ENCODE measurements at regions not wholly inside any gene's neighbourhood (a gene's known extent, or its start where the extent isn't known, plus 50 kb on each side); places are given as distances from the start of the nearest gene placed in this dataset.

DNA sequence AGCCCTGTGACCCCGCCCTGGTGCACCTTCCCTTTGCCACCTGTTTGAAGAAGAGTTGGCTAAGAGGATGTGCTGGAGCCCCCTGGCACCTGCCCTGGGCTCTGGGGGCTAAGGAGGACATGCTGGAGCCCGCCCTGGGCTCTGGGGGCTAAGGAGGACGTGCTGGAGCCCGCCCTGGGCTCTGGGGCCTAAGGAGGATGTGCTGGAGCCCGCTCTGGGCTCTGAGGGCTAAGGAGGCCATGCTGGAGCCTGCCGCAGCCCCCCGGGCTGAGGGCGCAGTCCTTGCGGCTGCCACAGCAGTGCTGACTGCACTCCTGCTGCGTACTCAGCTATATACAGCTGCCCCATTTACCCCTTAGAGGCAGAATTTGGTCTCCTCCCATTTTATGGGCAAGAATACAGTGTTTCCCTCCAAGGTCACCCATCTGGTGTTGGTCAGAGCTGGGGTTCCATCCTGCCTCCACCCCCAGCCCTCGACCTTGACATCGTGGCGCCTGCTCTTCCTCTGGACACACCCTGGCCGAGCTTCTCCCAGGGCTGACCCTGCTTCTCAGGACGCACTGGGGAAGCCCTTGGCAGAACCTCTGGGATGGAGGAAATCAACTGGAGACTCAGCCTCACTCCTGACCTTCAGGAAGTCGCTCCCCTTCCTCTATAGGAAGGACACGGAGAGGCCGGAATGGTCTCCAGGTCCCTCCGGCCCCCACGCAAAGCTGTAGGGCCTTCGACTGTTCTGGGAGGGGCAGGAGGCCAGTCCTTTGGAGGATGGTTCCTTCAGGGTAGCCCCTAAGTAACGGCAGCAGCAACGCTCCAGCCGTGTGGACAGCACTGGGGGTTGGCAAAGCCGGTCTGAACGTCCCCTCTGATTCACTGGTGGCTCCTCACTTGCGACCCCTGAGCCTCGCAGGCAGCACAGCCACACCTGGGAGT is 65.0 kb upstream of the HPCAL1 start:
- no peak for DNase-seq (ENCODE audit: low spot score)

DNA sequence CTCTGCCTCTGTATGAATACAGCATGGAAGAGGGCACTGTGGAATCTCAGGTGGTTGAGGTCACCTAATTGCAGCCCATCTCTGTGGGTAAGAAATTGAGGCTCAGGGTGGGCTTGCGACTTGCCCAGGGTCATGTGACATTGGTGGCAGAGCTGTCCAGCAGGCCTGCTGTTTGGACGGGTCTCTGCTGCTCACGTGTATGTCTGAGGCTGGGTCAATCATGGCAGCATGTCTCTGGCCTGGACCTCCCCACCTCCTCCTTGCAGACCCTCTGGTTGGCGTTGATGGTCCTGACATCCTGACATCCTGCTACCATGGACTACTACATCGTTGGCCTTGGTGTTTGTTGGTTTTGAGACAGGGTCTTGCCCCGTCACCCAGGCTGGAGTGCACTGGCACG is 64.3 kb upstream of the HPCAL1 start:
- no peak for DNase-seq (ENCODE audit: low spot score)

DNA sequence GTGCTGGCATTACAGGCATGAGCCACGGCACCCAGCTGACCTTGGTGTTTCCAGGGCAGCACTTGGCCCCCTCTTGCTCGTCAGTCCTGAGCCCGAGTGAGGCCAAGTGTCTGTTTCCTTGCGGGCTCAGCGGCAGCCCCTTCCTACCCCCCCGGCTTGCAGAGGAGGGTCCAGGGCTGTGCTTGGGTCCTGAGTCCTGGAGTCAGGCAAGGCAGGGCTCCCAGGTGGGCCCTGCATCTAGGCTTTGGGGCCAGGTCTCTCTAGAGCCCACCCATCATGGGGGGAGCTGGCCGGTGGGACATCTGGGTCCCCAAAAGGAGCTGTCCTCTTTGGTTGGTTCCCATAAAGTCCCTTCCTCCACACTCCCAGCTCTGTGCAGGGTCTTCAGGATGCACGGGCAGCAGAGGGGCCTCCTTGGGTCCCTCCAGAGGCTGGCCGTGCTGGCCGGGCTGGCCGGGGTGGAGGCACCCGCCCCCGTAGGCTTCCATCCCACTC is 63.7 kb upstream of the HPCAL1 start:
- DNase-seq (ENCODE audit: low spot score): no peak

DNA sequence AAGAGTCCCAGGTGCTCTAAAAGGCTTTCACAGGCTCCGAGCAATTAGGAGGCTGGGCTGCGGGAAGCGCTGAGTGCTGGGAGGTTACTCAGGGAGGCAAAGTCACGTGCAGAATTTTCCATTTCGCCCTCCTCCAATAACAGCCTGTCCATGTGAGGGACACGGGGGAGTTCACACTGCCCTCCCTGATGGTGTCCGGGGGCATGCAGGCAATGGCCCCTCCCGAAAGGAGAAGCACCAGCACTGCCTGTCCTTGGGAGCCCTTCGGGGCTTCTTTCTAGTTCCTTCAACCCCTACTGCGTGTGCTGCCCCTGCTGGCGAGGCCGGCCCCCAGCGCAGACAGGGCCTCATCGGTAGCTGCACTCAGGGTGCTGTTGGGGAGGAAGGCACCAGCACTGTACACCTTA is 63.1 kb upstream of the HPCAL1 start:
- peak; percentile 26 for DNase-seq (ENCODE audit: low spot score)

DNA sequence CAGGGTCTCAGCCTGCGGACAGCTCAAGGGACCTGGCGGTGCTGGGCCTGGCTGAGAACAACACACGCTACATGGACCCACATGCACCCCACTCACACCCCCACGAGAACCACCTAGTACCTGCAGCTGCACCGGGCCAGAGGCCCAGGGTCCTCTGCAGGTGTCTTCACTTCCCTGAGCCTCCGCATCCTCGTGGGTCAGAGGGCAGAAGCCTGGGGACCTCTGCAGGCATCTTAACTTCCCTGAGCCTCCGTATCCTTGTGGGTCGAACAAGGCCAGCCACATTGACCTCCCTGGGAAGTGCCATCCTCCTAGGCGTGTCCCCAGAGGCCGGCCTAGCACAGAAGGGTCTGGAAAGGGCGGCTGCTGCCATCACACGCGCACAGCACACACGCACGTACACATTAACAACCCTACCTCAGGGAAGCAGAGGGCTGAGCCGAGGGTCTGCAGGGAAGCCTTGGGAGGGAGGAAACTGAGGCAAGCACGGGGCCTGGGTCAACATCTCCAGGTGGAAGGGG is 62.5 kb upstream of the HPCAL1 start:
- no peak for DNase-seq (ENCODE audit: low spot score)

DNA sequence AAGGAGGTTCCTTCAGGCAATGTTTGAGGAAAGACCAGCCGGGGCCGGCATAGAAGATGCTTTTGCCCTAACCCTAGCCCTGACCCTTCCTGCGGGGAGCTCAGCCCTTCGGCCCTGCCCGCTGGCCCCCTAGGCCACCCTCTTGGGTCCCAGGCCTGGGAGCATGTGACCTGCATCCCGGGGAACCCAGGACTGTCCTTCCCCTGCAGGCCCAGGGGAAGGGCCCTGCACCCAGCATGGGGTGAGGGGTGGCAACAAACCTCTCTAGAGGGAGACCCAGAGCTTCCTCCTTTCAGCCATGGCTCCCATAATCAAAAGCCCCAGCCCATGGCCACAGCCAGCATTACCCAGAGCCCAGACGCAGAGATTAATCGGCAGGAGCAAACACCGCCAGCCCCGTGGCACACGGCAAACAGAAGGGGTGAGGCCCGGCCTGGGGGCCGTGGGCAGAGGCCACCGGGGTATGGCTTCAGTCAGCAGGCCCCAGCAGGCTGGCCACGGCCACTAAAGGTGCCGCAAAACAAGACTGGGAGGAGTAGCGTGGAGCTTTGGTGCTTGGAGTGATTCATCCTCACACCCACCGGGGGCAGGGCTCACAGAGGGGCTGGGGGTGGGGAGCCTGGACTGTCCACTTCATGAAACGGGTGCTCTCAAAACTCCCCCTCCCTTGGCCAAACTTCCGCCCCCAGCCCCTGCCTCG is 61.6 kb upstream of the HPCAL1 start:
- no peak for DNase-seq (ENCODE audit: low spot score)

DNA sequence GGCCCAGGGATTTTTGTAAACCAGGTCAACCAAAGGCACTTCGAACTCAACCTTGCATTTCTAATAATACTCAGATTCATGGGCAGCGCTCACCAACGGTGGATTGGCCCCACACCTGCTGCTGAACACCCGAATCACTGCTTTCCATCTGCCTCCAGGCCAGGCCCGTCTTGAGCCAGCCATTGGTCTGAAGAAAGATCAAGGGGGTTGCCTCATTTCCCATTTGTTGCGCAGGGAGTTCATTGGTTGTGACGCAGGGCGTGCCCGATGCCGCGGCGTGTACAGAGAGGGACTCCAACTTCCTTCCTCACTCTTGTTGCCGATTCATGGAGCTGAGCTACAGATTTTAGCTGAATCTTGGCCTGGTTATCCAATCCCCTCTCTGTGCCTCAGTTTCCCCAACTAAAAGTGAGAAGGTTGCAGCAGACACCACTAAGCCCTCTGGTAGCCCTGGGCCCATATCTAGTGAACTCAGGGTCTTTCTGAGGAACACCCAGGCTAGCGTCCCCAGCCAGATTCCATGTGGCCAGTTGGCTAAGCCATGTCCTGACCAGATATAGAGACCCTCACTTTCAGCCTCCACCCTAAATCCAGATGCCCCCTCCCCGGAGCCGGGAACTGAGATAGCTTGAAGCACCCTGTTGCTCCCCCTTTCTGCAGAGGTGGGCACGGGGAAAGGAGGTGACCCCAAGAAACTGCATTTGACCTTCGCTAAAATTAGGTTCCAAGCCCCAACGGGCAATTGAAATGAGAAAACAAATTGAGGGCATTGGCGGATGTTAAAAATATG is 60.9 kb upstream of the HPCAL1 start:
- no peak for DNase-seq (ENCODE audit: low spot score)

DNA sequence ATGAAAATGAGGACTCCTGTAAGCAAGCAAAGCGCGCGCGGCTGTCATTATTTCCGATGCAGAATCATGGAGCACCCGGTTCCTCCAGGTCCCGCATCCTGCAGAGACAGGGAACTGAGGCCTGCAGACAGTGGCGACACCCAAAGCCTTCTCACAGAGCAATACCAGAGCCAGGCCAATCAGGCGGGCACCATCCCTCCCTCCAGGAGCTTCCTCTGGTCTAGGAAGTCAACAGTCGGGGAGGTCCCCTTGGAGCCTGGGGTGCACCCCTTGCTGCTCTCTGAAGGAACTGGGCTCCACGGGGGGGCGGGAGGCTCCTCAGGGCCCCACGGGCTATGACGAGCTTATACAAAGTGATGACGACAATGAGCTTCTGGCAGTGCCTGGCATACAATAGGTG is 60.3 kb upstream of the HPCAL1 start:
- no peak for DNase-seq (ENCODE audit: low spot score)

DNA sequence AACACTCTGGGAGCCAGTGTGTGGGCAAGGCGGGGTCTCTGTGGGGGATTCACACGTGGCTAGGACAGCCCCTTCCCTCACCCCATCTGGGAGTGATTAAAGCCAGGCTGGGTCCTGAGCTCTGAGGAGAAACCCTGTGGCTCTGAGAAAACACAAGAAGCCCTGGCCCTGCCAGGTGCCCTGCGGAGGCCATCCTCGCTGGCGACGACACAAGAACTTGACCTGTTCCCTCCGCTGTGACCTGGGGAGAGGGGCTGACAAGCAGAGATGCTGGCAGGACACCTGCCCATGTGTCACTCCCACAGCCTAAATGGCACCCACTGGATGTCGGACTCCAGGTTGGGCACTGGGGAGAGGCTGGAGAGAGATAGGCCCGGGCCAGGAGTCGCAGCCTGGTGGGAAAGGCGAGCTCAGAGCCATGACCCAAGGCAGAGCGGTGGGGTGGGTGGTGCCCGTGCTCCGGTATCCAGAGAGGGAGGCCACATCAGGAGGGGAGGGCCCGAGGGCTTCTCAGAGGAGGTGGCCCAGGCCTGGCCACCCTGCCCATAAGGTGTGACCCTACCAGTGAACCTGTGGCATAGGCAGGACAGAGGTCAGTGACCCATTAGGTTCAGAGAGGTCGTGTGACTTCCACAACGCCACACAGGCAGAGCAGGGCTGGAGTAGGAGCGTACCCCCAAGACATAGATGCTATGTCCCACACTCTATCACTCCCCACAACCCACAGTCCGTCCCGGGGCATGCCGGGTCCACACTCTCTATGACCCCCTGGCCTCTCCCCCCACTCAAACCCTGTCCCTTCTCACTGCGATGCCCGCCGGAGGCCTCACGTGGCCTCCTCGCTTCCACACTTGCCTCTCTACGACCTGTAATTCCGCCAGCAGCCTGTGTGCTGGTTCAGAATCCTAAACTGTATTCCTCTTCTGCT is 59.4 kb upstream of the HPCAL1 start:
- no peak for DNase-seq (ENCODE audit: low spot score)

DNA sequence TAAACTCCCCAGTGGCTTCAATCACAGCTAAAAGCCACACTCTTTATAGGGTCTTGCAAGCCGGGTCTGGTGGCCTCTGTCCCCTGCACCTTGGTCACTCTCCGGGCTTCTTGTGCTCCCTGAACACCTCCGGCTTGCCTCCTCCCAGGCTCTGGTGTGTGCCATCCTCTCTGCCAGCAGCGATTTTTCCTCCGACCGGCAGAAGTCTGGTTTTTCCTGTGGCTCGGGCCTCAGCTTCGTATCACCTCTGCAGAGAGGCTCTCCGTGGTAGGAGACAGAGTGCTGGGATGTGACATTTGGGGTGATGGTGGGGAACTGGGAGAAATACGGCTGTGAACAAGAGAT is 58.8 kb upstream of the HPCAL1 start:
- DNase-seq (ENCODE audit: low spot score): no peak

DNA sequence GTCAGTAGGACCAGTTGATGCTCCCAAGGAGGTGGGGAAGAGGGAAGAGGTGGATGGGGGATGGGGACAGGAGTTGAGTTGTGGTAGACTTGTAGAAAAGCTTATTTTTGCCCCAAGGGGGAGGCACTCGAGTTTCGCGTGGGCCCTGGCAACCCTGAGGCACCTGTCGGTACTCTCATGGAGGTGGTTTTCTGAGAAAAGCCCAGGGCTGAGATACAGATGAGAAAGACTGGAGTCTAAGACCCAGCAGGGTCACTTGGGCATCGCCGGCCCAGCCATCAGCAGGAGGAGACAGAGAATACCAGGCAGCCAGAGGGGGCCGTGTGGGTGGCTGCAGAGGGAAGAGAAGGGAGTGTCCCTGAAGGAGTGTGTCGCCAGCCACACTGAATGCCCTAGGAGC is 57.7 kb upstream of the HPCAL1 start:
- DNase-seq (ENCODE audit: low spot score): no peak

DNA sequence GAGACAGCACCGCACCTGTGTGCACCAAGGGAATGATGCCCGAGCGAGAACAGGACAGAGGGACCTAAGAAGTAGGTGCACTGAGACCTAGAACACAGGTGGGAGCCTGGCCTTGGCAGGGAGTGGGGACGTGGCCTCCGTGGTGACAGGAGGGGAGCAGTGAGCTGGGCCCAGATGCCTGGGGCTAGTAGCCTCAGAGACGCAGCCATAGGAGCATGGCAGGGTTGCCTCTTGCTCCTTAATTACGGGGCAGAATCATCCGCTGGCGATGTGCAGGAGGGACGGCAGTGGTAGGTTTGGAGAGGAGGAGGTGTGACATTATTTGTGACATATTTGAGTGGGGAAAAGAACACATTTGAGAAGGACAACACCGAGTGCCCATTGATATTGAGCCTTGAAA is 57.0 kb upstream of the HPCAL1 start:
- DNase-seq (ENCODE audit: low spot score): no peak

DNA sequence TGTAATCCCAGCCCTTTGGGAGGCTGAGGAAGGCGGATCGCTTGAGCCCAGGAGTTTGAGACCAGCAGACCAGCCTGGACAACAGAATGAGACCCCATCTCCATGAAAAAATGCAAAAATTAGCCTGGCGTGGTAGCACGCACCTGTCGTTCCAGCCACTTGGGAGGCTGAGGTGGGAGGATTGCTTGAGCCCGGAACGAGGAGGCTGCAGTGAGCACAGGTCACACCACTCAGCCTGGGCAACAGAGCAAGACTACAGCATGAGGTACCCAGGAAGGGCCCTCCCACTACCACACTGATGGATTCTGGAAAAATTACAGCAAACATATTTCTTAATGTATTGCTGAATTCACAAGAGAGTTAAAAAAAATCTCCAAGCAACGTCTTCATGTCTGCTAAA is 56.3 kb upstream of the HPCAL1 start:
- no peak for DNase-seq (ENCODE audit: low spot score)

DNA sequence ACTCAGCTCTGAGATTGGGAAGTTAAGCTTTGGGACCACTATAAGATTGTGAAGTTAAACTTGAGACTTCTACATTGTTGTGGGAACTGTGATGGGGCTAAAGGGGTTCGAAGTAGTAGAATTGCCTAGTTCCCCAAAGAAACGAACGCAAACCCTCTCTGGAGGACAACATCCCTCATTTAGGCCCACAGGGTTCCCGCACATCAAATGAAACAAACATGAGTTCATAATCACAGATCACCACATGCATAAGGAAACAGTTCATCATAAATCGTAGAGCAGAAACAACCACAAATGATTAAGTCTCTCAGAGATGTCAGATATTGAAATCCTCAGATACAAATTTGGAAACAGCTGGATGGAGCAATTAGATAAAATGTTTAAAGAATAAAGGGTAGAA is 55.9 kb upstream of the HPCAL1 start:
- no peak for DNase-seq (ENCODE audit: low spot score)

DNA sequence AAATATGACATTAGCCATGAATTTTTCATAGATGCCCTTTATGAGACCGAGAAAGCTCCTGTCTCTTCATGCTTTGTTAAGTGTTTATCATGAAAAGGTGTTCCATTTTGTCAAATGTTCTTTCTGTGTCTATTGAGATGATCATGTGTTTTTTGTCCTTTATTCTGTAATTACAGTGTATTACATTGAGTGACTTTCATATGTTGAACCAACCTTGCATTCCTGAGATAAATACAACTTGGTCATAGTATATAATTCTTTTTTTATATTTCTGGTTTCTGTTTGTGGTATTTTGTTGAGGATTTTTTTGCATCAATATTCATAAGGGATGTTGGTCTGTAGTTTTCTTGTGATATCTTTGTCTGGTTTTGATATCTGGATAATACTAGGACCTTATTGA is 52.9 kb upstream of the HPCAL1 start:
- DNase-seq (ENCODE audit: low spot score): no peak

DNA sequence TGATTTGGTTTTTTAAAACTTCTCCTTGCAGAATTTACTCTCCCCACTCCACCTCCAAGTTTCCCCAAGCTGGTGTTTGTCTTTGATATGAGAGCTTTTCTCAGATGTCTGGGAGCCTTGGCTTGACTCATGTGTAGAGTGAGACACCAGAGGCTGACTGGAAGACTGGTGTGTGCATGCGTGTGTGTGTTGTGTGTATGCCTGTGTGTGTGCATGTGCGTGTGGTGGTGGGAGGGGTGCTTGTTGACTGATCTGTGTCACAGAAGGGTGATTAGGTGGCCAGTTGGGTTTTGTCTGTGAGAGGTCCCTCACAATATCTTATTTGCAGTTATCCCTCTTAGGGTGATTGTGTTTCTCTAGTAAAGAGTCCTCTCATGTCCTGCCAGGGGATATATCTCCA is 50.5 kb upstream of the HPCAL1 start:
- no peak for DNase-seq (ENCODE audit: low spot score)

DNA sequence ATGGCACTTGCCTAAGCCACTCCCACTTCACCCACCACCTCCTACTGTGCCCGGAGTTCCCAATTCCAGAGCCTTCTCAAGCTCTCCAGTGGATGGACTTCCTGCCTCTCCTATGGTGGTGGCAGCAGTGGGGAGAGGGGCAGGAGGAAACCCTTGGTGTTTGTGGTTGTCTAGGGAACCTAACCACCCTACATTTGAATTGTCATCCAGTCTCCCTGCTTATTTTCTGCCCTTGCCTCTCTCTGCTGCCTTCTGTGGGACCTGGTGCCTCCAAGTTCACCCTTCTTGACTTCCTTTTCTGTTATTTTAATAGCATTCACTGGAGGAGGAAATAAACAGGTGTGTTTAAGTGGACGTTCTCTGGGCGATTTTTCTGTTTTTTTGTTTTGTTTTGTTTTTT is 50.0 kb upstream of the HPCAL1 start:
- no peak for DNase-seq (ENCODE audit: low spot score)
